IPS DF 19.7 (cell line): ENCODE measurements at regions not wholly inside any gene's neighbourhood (a gene's known extent, or its start where the extent isn't known, plus 50 kb on each side); places are given as distances from the start of the nearest gene placed in this dataset.

Experiments
- DNase-seq: peaks from one replicate; pipeline ENCODE4 v3.0.0-alpha.2; 2013; ENCODE audit warnings: low read depth, low spot score

GRCh38 chr11:95283146-95283545, 52.1 kb upstream of the SESN3 start:
- DNase-seq, result no peak

GRCh38 chr11:95282291-95282751, 51.3 kb upstream of the SESN3 start:
- DNase-seq, result no peak
